SH-SY5Y (cell line): ENCODE measurements at regions not wholly inside any gene's neighbourhood (a gene's known extent, or its start where the extent isn't known, plus 50 kb on each side); places are given as distances from the start of the nearest gene placed in this dataset.

ENCODE experiments used
- GATA2 ChIP-seq: IDR thresholded peaks from 2 replicates; pipeline ENCODE4 v1.6.1; 2011; ENCODE audit warnings: mild to moderate bottlenecking, low read depth, low read length
- GATA3 ChIP-seq: IDR thresholded peaks from 2 replicates; pipeline ENCODE4 v1.6.1; 2011; ENCODE audit warnings: low read depth, mild to moderate bottlenecking, low read length, moderate library complexity

DNA sequence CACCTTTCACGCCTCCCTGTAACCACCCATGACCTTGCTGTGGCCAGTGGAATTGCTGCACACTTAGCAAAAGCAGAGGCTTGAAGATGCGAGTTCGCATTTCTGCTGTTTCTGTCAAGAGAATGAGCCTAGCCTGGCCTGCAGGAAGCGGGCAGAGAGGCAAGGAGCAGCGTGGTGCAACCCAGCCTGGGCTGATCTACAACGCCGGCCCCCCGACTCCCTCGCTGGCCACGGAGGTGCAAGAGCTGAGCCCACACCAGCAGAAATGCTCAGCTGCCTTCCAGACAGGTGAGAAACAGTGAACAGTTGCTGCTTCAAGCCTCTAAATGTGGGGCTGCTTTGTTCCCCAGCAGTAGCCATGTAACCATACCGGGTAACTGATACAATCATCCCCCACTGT lies 116.4 kb downstream of the NCOR2 start:
- TF ChIP-seq GATA3, result no peak
- no peak for TF ChIP-seq GATA2
